ENCODE measurements at regions not wholly inside any gene's neighbourhood (a gene's known extent, or its start where the extent isn't known, plus 50 kb on each side); places are given as distances from the start of the nearest gene placed in this dataset.
A peak's percentile ranks its signal among the peaks of the same experiment; 100 is the strongest.

DNA sequence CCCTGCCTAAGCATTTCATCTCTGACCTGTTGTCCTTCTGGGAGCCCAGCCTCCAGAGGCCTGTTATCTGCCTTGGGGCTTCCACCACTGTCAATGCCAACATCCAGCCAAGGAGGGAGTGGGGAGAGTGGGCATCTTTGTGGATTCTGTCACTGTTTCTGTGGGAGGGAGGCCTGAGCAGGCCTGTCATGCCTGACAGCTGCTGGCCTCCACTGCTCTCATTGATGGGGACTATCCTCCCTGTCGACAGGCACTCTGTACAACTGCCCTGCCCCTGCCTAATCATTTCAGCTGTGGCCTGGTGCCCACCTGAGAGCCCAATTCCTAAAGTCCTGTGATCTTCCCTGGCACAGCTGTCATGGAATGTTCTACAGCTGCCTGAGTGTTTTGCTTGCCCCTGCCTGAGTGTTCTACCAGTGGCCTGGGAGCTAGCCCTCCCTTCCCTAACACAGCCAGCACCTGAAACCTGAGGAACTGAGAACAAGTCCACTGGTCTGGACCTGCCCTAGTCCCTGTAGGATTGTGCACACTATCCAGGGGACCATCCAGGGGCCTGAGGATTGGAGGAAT is 145.3 kb downstream of the FAM83B start:
- Histone ChIP-seq H3K27me3 (ENCODE audit: low read depth) (no peaks in the 10 kb centered on the region), H3K36me3 (replicated peaks) (no peaks in the 10 kb centered on the region), H3K4me3 (no peak overlapping the region), H3K4me1 (no peaks in the 10 kb centered on the region), H3K9me3 (no peaks in the 10 kb centered on the region)
- in situ Hi-C loops (cut with MboI; ENCODE audit: low sequenced_read_pairs) = no loop called here
- DNase-seq (ENCODE audit: low spot score in 2 of 2) = no peak

DNA sequence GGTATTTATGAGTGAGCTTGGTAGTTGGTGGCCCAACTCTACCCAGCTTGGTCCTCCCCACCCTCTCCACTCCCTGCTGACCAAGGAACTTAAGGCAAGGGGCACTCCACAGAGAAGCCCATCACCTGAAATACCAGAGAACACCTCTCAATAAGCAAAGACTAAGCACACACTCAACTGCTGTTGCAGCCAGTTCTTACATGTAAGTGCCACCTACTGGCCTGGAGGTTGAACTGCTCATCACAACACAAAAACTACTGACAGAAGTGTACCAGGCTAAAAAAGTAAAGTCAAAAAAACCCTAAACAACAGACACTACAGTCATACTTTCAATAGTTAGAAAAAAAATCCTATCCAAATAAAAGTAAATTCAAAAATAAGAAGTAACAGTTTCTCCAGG is 146.2 kb downstream of the FAM83B start:
- Histone ChIP-seq H3K4me3 (no peak overlapping the region), H3K27me3 (ENCODE audit: low read depth) (no peaks in the 10 kb centered on the region), H3K9me3 (no peaks in the 10 kb centered on the region), H3K4me1 (no peaks in the 10 kb centered on the region), H3K36me3 (replicated peaks) (no peaks in the 10 kb centered on the region)
- in situ Hi-C loops (cut with MboI; ENCODE audit: low sequenced_read_pairs) = no loop called here
- DNase-seq (ENCODE audit: low spot score in 2 of 2) = peak in 1 of 2 experiments; percentile 27

DNA sequence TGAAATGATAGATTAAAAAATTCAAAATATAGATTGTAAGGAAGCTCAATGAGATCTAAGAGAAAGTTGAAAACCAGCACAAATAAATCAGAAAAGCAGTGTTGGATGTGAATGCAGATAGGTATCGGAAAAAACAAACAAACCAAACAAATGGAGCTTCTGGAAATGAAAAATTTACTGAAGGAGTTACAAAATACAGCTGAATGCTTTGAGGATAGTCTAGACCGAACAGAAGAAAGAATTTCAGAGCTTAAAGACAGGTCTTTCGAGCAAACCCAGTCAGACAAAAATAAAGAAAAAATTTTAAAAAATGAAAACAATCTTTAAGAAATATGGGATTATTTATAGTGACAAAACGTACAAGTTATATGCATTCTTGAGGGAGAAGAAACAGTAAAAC is 146.7 kb downstream of the FAM83B start:
- no peaks in the 10 kb centered on the region for H3K9me3 ChIP-seq
- no peak for DNase-seq (ENCODE audit: low spot score in 2 of 2)
- H3K27me3 ChIP-seq (ENCODE audit: low read depth) = no peaks in the 10 kb centered on the region
- H3K4me1 ChIP-seq = no peaks in the 10 kb centered on the region
- no peak overlapping the region for H3K4me3 ChIP-seq
- in situ Hi-C loops (cut with MboI; ENCODE audit: low sequenced_read_pairs) = no loop called here
- H3K36me3 ChIP-seq (replicated peaks) = no peaks in the 10 kb centered on the region

DNA sequence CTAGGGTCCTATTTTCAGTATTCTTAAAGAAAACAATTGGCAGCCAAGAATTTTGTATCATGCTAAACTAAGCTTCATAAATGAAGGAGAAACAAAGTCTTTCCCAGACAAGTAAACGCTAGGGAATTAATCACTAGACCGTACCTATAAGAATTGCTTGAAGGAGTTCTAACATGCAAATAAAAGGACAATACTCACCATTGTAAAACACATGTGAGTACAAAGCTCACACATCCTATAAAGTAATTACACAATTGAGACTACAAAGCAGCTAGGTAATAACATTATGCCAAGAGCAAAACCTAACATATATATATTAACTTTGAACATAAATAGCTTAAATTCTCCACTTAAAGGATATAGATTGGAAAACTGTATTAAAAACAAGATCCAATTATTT is 147.4 kb downstream of the FAM83B start:
- Histone ChIP-seq H3K36me3 (replicated peaks) (no peaks in the 10 kb centered on the region), H3K9me3 (no peaks in the 10 kb centered on the region), H3K4me1 (no peaks in the 10 kb centered on the region), H3K27me3 (ENCODE audit: low read depth) (no peaks in the 10 kb centered on the region), H3K4me3 (no peak overlapping the region)
- in situ Hi-C loops (cut with MboI; ENCODE audit: low sequenced_read_pairs) = no loop called here
- DNase-seq (ENCODE audit: low spot score in 2 of 2) = no peak

DNA sequence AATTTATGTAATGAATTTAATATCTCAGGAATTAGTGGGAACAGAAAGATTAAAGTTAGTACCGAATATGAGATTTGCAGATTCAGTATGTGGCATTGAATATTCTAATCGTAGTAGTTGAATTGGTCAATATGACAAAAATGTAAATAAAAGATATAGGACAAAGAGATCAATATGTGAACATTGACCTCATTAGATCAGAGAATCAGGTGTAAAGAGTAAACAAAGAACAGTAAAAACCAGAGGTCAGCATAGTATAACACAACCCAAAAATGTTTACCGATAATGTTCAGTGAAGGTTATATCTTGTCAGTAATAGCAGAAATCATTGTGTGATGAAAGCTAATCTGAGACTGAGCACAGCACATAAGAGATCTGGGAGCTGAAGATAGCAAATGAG is 152.0 kb downstream of the FAM83B start:
- H3K9me3 ChIP-seq = no peaks in the 10 kb centered on the region
- H3K36me3 ChIP-seq (replicated peaks) = no peaks in the 10 kb centered on the region
- no peaks in the 10 kb centered on the region for H3K27me3 ChIP-seq (ENCODE audit: low read depth)
- no peak overlapping the region for H3K4me3 ChIP-seq
- DNase-seq (ENCODE audit: low spot score in 2 of 2) = no peak
- in situ Hi-C loops (cut with MboI; ENCODE audit: low sequenced_read_pairs) = no loop called here
- no peaks in the 10 kb centered on the region for H3K4me1 ChIP-seq

DNA sequence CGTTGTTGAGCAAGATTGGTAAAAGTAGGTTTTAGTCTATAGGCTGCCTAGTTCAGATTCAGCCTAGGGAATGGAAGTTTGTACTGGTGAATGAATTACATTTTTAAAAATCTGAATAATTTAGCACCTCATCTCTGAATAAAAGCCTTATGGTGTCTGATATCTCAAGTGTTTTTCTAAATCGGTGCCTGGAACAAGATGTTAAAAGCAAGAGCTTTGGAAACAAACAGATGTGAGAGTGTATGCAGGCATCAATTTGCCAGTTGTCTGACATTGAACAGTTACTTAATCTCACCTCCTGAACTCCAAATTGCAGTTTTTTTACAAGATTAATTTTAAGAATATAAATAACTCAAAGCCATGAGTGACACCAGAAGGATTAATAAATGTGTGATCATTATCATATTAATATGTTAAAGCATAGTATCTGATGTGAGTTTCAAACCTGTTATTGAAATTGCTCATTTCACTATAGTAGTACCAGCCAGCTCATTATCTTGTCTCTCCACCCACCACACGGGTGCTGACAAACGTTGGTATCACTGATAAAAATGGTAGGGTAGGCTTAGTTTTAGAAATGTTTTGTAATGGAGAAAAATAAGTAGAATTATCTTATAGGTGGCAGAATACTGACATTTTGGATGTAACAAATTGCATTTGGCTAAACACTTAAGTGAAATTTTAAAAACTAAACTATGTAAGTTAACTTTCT is 157.3 kb downstream of the FAM83B start:
- in situ Hi-C loops (cut with MboI; ENCODE audit: low sequenced_read_pairs) = no loop called here
- DNase-seq (ENCODE audit: low spot score in 2 of 2) = no peak

DNA sequence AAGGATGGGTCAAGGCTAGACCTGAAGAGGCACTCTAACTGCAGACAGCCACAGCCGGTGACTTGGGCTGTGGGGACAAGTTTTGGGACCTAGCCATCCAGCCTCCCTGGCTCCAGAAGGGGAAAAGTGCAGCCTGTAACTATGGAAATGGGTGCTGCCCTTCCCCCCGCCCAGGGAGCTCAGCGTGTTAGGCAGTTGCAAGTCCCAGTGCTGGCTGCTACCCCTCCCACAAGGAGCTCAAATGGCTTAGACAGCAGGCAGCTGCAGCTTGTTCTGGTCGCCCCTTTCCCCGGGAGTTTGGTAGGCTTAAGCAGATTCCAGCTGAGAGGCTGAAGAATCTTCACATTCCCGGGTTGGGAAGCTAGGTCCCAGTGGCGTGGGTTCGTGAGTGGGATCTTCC is 162.6 kb downstream of the FAM83B start:
- no peak for DNase-seq (ENCODE audit: low spot score in 2 of 2)
- Histone ChIP-seq H3K36me3 (replicated peaks) (no peaks in the 10 kb centered on the region), H3K4me1 (no peaks in the 10 kb centered on the region), H3K4me3 (no peak overlapping the region), H3K9me3 (no peaks in the 10 kb centered on the region), H3K27me3 (ENCODE audit: low read depth) (no peaks in the 10 kb centered on the region)
- in situ Hi-C loops (cut with MboI; ENCODE audit: low sequenced_read_pairs) = no loop called here

More for the DNA sequence above, 157.3 kb downstream of the FAM83B start:
- no peaks in the 10 kb centered on the region for H3K4me1 ChIP-seq
- no peaks in the 10 kb centered on the region for H3K9me3 ChIP-seq
- H3K36me3 ChIP-seq (replicated peaks) = no peaks in the 10 kb centered on the region
- H3K4me3 ChIP-seq = no peak overlapping the region
- no peaks in the 10 kb centered on the region for H3K27me3 ChIP-seq (ENCODE audit: low read depth)

DNA sequence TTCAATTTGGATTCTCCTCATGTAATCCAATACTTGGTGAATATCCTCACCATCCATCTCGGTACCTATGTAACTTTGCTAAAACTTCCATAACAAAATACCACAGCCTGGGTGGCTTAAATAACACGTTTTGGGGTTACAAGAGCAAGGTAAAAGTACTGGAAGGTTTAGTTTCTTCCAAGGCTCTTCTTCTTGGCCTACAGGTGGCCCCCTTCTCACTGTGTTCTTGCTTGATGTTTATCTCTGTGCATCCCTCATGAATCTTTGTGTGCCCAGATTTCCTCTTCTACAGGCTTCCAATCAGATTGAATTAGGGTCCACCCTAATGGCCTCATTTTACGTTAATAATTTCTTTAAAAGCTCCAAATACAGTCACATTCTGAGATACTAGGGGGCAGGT is 163.3 kb upstream of the HCRTR2 start:
- Histone ChIP-seq H3K36me3 (replicated peaks) (no peaks in the 10 kb centered on the region), H3K27me3 (ENCODE audit: low read depth) (no peaks in the 10 kb centered on the region), H3K4me3 (no peak overlapping the region), H3K9me3 (no peaks in the 10 kb centered on the region), H3K4me1 (no peaks in the 10 kb centered on the region)
- no peak for DNase-seq (ENCODE audit: low spot score in 2 of 2)
- in situ Hi-C loops (cut with MboI; ENCODE audit: low sequenced_read_pairs) = no loop called here

DNA sequence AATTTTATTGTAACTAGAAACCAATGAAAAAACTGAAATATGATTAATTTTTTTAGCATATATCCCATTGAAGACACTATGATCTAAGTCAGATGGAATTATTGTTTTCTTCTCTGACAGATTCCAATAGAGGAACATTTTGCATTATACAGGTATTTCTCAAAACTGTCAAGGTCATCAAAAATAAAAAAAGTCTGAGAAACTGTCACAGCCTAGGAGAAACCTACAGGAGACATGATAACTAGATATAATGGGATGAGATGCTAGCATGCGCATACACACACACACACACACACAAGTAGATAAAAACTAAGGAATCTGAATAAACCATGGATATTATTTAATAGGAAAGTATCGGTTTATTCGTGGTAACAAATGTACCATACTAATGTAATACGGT is 161.9 kb upstream of the HCRTR2 start:
- DNase-seq (ENCODE audit: low spot score in 2 of 2) = no peak
- H3K36me3 ChIP-seq (replicated peaks) = no peaks in the 10 kb centered on the region
- no peak overlapping the region for H3K4me3 ChIP-seq
- in situ Hi-C loops (cut with MboI; ENCODE audit: low sequenced_read_pairs) = no loop called here
- no peaks in the 10 kb centered on the region for H3K27me3 ChIP-seq (ENCODE audit: low read depth)
- no peaks in the 10 kb centered on the region for H3K9me3 ChIP-seq
- no peaks in the 10 kb centered on the region for H3K4me1 ChIP-seq

DNA sequence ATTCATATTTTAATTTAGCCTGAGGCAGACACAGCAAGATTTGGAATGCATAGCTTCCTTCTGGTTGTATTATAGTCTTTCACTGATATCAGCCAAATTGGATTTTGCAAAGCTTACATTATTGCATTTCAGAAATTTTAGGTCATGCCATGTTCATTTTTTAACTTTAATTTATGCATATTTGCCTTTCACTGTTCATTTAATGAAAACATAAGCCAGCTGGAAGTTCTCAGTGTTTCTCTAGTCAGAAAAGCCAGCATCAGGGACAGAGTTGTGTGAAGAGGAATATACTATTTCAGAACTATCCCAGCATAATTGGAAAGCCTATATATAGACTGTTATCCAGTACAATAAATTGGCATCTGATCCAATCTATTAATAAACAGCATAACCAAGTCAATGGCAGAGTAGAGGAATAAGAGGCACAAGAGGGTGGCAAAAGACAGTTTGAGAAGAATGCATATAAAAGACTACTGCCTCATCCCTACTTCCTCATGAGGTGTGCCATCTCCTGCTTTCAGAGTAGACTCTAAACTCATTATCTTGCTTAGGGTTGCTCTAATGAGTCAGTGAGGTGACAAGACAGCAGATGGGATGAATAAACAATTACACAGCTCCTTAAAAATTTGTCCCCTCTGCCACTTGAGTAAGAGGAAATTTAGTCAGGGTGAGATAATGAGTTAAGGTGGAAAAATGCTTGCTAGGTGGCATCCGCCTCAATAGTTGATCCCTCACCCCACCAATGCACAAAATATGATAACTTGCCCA is 159.8 kb upstream of the HCRTR2 start:
- no peak for DNase-seq (ENCODE audit: low spot score in 2 of 2)
- no peaks in the 10 kb centered on the region for H3K4me1 ChIP-seq
- H3K36me3 ChIP-seq (replicated peaks) = no peaks in the 10 kb centered on the region
- H3K9me3 ChIP-seq = no peaks in the 10 kb centered on the region
- in situ Hi-C loops (cut with MboI; ENCODE audit: low sequenced_read_pairs) = no loop called here
- H3K27me3 ChIP-seq (ENCODE audit: low read depth) = no peaks in the 10 kb centered on the region
- no peak overlapping the region for H3K4me3 ChIP-seq

DNA sequence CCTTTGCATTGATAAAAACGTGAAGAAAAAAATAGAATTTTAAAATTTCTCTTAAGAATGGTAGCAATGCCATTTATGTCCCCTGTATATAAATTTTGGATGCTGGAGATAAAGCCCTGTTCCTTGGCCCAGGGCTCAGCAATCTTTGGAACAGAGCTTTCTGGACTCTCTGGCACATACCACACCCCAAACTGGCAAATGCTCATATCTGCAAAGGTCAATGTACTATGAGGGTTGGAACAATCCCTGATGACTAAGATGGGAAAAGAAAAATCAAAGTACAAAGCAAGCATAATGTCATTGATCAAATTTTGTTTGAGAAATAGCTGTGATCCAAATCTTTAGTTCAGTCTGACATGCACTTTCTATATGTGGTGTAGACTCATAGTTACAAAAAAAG is 158.1 kb upstream of the HCRTR2 start:
- no peaks in the 10 kb centered on the region for H3K4me1 ChIP-seq
- in situ Hi-C loops (cut with MboI; ENCODE audit: low sequenced_read_pairs) = no loop called here
- no peaks in the 10 kb centered on the region for H3K9me3 ChIP-seq
- H3K36me3 ChIP-seq (replicated peaks) = no peaks in the 10 kb centered on the region
- H3K4me3 ChIP-seq = no peak overlapping the region
- H3K27me3 ChIP-seq (ENCODE audit: low read depth) = no peaks in the 10 kb centered on the region
- no peak for DNase-seq (ENCODE audit: low spot score in 2 of 2)

DNA sequence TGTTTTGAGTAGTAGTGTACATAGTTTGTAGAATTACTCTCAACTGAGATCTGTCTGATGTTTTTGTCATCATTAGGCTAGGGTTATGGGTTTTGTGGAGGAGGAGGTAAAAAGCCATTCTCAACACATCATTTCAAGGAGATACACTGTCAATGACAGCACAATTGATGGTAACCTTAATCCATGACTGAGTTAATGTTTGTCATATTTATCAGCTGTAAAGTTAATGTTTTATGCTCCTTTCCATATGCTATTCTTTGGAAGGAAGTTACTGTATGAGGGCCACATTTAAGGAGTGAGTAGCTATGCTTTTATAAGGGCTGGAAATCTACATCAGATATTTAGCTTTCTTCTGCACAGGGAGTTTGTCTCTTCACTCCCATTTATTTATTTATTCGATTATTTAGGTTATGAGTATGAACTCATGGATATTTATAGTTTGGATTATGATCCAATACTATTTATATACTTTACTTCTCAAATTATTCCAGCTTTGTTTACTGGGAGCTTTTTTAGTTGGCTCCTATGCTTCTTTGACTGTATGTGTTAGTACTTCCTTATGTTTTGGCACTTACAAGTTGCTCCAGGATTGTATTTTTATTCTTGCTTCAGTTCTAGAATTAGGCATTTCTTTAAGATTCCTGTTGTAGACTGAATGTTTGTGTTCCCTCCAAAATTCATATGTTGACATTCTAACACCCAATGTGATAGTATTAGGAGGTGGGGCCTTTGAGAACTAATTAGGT is 156.6 kb upstream of the HCRTR2 start:
- Histone ChIP-seq H3K27me3 (ENCODE audit: low read depth) (no peaks in the 10 kb centered on the region), H3K4me1 (no peaks in the 10 kb centered on the region), H3K9me3 (no peaks in the 10 kb centered on the region), H3K4me3 (no peak overlapping the region), H3K36me3 (replicated peaks) (no peaks in the 10 kb centered on the region)
- in situ Hi-C loops (cut with MboI; ENCODE audit: low sequenced_read_pairs) = no loop called here
- DNase-seq (ENCODE audit: low spot score in 2 of 2) = no peak

DNA sequence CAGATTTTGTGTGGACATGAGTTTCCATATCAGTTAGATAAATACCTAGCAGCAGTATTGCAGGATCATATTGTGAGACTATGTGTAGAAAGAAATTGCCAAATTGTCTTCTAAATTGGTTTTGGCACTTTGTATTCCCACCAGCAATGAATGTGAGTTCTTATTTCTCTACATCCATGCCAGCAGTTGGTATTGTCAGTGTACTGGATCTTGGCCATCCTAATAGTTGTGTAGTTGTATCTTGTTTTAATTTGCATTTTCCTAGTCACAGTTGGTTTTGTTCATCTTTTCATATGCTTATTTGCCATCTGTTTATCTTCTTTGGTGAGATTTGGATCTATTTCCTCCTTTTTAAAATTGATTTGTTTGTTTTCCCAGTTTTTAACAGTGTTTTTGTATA is 154.7 kb upstream of the HCRTR2 start:
- Histone ChIP-seq H3K9me3 (no peaks in the 10 kb centered on the region), H3K27me3 (ENCODE audit: low read depth) (no peaks in the 10 kb centered on the region), H3K4me3 (no peak overlapping the region), H3K36me3 (replicated peaks) (no peaks in the 10 kb centered on the region), H3K4me1 (no peaks in the 10 kb centered on the region)
- in situ Hi-C loops (cut with MboI; ENCODE audit: low sequenced_read_pairs) = no loop called here
- DNase-seq (ENCODE audit: low spot score in 2 of 2) = no peak

DNA sequence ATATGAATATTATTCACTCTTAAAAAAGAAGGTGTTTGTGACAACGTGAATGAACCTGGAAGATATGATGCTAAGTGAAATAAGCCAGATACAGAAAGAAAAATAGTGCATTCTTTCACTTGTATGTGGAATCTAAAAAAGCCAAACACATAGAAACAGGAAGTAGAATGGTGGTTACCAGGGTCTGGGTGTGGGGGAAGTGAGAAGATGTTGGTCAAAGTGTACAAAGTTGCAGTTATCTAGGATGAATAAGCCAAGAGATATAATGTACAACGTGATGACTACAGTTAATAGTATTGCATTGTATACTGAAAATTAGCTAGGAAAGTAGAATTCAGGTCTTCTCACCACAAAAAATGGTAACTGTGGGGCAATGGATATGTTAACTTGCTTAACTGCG is 151.1 kb upstream of the HCRTR2 start:
- DNase-seq (ENCODE audit: low spot score in 2 of 2) = no peak
- no peaks in the 10 kb centered on the region for H3K36me3 ChIP-seq (replicated peaks)
- in situ Hi-C loops (cut with MboI; ENCODE audit: low sequenced_read_pairs) = no loop called here
- no peaks in the 10 kb centered on the region for H3K4me1 ChIP-seq
- H3K27me3 ChIP-seq (ENCODE audit: low read depth) = no peaks in the 10 kb centered on the region
- no peaks in the 10 kb centered on the region for H3K9me3 ChIP-seq
- no peak overlapping the region for H3K4me3 ChIP-seq
